Inflammatory macrophage (primary cell): ENCODE measurements at regions not wholly inside any gene's neighbourhood (a gene's known extent, or its start where the extent isn't known, plus 50 kb on each side); places are given as distances from the start of the nearest gene placed in this dataset.

Experiments
- DNase-seq, 2 donors: peaks; one replicate each; pipeline ENCODE4 v3.0.0-alpha.2; 2020 to 2022

- peak; percentile 42 to 75 for DNase-seq
These were observed 303.4 kb downstream of the ZNF621 start for GRCh38 chr3:40827942-40828688.

- DNase-seq: no peak
These were observed 304.1 kb downstream of the ZNF621 start for GRCh38 chr3:40828741-40829415.

GRCh38 chr3:40829876-40830275 lies 305.1 kb downstream of the ZNF621 start:
- no peak for DNase-seq

GRCh38 chr3:40837300-40837699 lies 312.5 kb downstream of the ZNF621 start:
- no peak for DNase-seq

GRCh38 chr3:40841131-40841530 lies 316.4 kb downstream of the ZNF621 start:
- no peak for DNase-seq

- DNase-seq: no peak
These were observed 316.9 kb downstream of the ZNF621 start for GRCh38 chr3:40841570-40842109.

- DNase-seq: no peak
These were observed 318.0 kb downstream of the ZNF621 start for GRCh38 chr3:40842714-40843113.

- DNase-seq: no peak
These were observed 318.5 kb downstream of the ZNF621 start for GRCh38 chr3:40843208-40843624.

GRCh38 chr3:40843851-40844548 lies 319.2 kb downstream of the ZNF621 start:
- DNase-seq: no peak

GRCh38 chr3:40844896-40845295 lies 320.1 kb downstream of the ZNF621 start:
- DNase-seq: no peak

GRCh38 chr3:40845447-40845846 lies 320.7 kb downstream of the ZNF621 start:
- DNase-seq: no peak

- no peak for DNase-seq
These were observed 321.2 kb downstream of the ZNF621 start for GRCh38 chr3:40845916-40846315.

- DNase-seq: no peak
These were observed 321.7 kb downstream of the ZNF621 start for GRCh38 chr3:40846451-40846850.

GRCh38 chr3:40847551-40847992 lies 322.8 kb downstream of the ZNF621 start:
- DNase-seq: no peak

GRCh38 chr3:40848421-40848820 lies 323.7 kb downstream of the ZNF621 start:
- DNase-seq: no peak

- DNase-seq: no peak
These were observed 326.1 kb downstream of the ZNF621 start for GRCh38 chr3:40850861-40851260.

GRCh38 chr3:40851836-40852235 lies 327.1 kb downstream of the ZNF621 start:
- no peak for DNase-seq

- no peak for DNase-seq
These were observed 328.0 kb downstream of the ZNF621 start for GRCh38 chr3:40852712-40853111.

- no peak for DNase-seq
These were observed 328.7 kb downstream of the ZNF621 start for GRCh38 chr3:40853474-40853873.

GRCh38 chr3:40855871-40856270 lies 331.1 kb downstream of the ZNF621 start:
- no peak for DNase-seq

- no peak for DNase-seq
These were observed 333.8 kb downstream of the ZNF621 start for GRCh38 chr3:40858364-40859115.

- DNase-seq: no peak
These were observed 336.4 kb upstream of the CTNNB1 start for GRCh38 chr3:40862946-40863345.
